HUES64 (cell line): ENCODE measurements at regions not wholly inside any gene's neighbourhood (a gene's known extent, or its start where the extent isn't known, plus 50 kb on each side); places are given as distances from the start of the nearest gene placed in this dataset.
"Not testable (repeated sequence)": the region's sequence is repeated elsewhere in the genome, so short reads cannot be mapped to it uniquely, and the experiment has no call there.

Source experiments
- H3K27ac ChIP-seq: 2 replicates; pipeline ENCODE4 v1.7.0; 2013; ENCODE audit warnings: low read depth, low read length, inconsistent platforms
- H3K27me3 ChIP-seq: 2 replicates; pipeline ENCODE4 v1.6.1; 2013; ENCODE audit warnings: mild to moderate bottlenecking, low read length; ENCODE audit not compliant: insufficient read depth
- H3K36me3 ChIP-seq: 2 replicates; pipeline ENCODE4 v1.6.1; 2013; ENCODE audit warnings: mild to moderate bottlenecking, low read length; ENCODE audit not compliant: insufficient read depth
- H3K4me1 ChIP-seq: 2 replicates; pipeline ENCODE4 v1.6.1; 2013; ENCODE audit warnings: mild to moderate bottlenecking, low read length, moderate library complexity; ENCODE audit not compliant: insufficient read depth
- H3K4me3 ChIP-seq: 2 replicates; pipeline ENCODE4 v1.5.1; 2013; ENCODE audit warnings: mild to moderate bottlenecking, low read length, moderate library complexity
- H3K9ac ChIP-seq: 2 replicates; pipeline ENCODE4 v1.6.1; 2013; ENCODE audit warnings: mild to moderate bottlenecking, low read depth, low read length
- H3K9me3 ChIP-seq: 2 replicates; pipeline ENCODE4 v1.6.1; 2013; ENCODE audit warnings: low read depth, low read length; ENCODE audit not compliant: insufficient read depth
- WGBS: fragments of 150-250, 120-280 bp; methylation state at CpG from one replicate; pipeline ENCODE4 v1.1.7; 2013; ENCODE audit warnings: missing lambda C conversion rate; 5-methylcytosine and 5-hydroxymethylcytosine counted together

DNA sequence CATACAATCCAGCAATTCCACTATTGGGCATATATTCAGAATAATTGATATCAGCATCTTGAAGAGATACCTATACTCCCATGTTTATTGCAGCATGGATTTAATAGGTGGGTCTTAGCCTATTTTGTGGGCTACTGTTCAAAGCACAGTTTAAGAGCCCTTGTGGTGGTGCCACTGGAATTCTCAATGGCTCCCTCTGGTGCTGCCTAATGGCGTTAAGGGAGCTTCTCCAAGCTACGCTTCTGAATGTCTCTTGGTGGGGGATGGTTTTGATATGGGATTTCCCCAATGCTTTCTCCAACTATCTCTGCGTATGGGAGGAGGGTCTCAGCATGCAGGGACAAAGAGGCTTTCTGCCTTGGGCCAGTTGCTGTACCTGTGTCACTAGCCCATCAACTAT is 188.3 kb downstream of the ZFY start:
- H3K9ac ChIP-seq, H3K4me3 ChIP-seq, H3K4me1 ChIP-seq, H3K27me3 ChIP-seq, H3K27ac ChIP-seq, H3K36me3 ChIP-seq, H3K9me3 ChIP-seq: not testable (repeated sequence)
- no CpG with 5 or more reads among the region's 3 CpGs for WGBS

DNA sequence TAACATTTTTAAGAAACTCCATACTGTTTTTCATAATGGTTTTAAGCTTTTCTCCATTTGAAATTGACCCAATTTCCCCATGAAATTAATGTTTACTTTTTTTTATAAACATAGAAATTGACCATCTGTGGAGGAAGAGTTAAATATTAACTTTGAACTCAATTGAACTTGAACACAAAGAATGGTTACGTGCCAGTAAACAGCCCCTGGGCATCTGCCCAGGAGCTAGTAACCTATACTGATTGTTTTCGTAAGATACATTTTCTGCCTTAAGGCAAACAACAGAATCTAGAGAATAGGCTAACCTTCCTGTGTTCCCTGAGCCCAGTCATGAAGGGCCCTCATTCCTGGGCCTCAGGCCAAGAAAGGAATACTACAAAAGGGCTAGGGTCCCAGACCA is 235.9 kb downstream of the ZFY start:
- not testable (repeated sequence) for H3K4me3 ChIP-seq, H3K27me3 ChIP-seq, H3K27ac ChIP-seq, H3K9me3 ChIP-seq, H3K4me1 ChIP-seq, H3K36me3 ChIP-seq, H3K9ac ChIP-seq
- 100% methylated on average over 1 of the region's 2 CpGs for WGBS

DNA sequence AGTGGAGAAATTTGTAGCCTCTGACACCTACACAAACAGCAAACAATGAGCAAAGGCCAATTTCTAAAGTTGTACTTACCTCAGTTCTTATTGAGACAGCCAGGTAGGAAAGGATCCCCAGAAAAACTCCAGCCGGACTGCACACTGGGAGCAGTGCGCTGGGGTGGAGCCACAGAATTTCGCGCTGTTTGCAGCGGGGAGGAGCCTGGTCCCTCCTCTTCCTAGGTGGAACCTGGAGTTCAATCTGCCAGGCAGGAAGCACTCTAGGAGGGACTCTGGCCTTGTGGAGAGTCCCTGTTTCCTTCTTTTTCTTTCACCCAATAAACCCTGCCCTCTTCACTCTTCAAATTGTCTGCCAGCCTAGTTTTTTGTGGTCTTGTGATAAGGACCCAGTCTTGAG is 259.9 kb downstream of the ZFY start:
- not testable (repeated sequence) for H3K9ac ChIP-seq, H3K36me3 ChIP-seq, H3K27me3 ChIP-seq, H3K27ac ChIP-seq, H3K4me1 ChIP-seq, H3K4me3 ChIP-seq, H3K9me3 ChIP-seq
- WGBS, result 99% methylated on average over 5 of the region's 5 CpGs

DNA sequence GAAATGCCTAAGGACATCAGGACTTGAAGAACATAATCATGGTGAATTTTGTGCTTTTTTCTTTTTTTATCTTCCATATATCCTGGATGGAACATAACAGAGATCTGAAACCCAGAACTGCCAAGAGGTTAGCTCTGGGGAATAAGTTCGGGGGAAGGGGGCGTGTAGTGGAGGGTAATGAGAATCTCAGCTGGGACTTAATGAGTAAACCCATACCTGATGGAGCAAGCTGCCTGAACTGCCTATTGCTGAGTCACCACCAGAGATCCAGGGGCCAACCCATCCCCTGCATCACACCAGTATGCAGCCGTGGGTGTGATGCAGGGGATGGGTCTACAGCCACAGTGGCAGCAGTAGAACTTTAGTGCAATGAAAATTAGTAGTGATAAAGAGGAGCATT is 267.1 kb downstream of the ZFY start:
- H3K9ac ChIP-seq, result not testable (repeated sequence)

GRCh38 chrY:3206733-3207132 is 271.6 kb downstream of the ZFY start:
- H3K4me3 ChIP-seq, H3K27ac ChIP-seq, H3K9ac ChIP-seq, H3K4me1 ChIP-seq, H3K27me3 ChIP-seq, H3K36me3 ChIP-seq, H3K9me3 ChIP-seq: not testable (repeated sequence)

More for the DNA sequence above, 267.1 kb downstream of the ZFY start:
- H3K36me3 ChIP-seq, H3K4me1 ChIP-seq, H3K4me3 ChIP-seq, H3K9me3 ChIP-seq, H3K27me3 ChIP-seq, H3K27ac ChIP-seq: not testable (repeated sequence)
- no CpG with 5 or more reads among the region's 3 CpGs for WGBS

- H3K27me3 ChIP-seq, H3K36me3 ChIP-seq, H3K9me3 ChIP-seq, H3K4me1 ChIP-seq, H3K9ac ChIP-seq, H3K4me3 ChIP-seq, H3K27ac ChIP-seq: not testable (repeated sequence)
- whole genome bisulfite sequencing, result 81% methylated on average over 1 of the region's 1 CpG
These were observed 278.0 kb downstream of the ZFY start for GRCh38 chrY:3213183-3213582.

GRCh38 chrY:3218134-3218533 is 283.0 kb downstream of the ZFY start:
- H3K4me1 ChIP-seq, H3K9ac ChIP-seq, H3K27ac ChIP-seq, H3K27me3 ChIP-seq, H3K36me3 ChIP-seq, H3K4me3 ChIP-seq, H3K9me3 ChIP-seq: not testable (repeated sequence)
- no CpG with 5 or more reads among the region's 4 CpGs for WGBS

GRCh38 chrY:3218559-3218958 is 283.4 kb downstream of the ZFY start:
- not testable (repeated sequence) for H3K9ac ChIP-seq, H3K4me3 ChIP-seq, H3K36me3 ChIP-seq, H3K4me1 ChIP-seq, H3K9me3 ChIP-seq, H3K27me3 ChIP-seq, H3K27ac ChIP-seq
- WGBS, result 93% methylated on average over 2 of the region's 6 CpGs

- 91% methylated on average over 1 of the region's 2 CpGs for WGBS
- H3K36me3 ChIP-seq, H3K27me3 ChIP-seq, H3K4me1 ChIP-seq, H3K27ac ChIP-seq, H3K9ac ChIP-seq, H3K4me3 ChIP-seq, H3K9me3 ChIP-seq: not testable (repeated sequence)
These were observed 316.0 kb upstream of the TGIF2LY start for GRCh38 chrY:3262911-3263310.

DNA sequence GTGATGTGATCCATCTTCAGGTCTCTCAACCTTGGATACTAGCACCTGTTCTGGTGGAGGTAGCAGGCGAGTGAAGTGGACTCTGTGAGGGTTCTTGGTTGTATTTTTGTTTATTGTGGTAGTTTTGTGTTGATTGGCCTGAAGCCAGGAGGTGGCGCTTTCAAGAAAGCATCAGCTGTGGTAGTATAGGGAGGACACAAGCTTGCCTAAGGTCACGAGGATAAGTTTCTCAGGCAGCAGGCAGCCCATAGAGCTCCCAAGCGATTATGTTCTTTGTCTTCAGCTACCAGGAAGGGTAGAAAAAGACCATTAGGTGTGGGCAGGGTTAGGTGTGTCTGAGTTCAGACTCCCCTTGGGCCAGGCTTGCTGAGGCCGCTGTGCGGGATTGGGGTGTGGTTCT is 290.8 kb upstream of the TGIF2LY start:
- not testable (repeated sequence) for H3K4me1 ChIP-seq, H3K9me3 ChIP-seq, H3K9ac ChIP-seq, H3K27ac ChIP-seq, H3K27me3 ChIP-seq, H3K36me3 ChIP-seq, H3K4me3 ChIP-seq
- WGBS, result 75% methylated on average over 4 of the region's 6 CpGs

GRCh38 chrY:3297235-3297634 is 281.6 kb upstream of the TGIF2LY start:
- H3K9me3 ChIP-seq, H3K4me3 ChIP-seq, H3K4me1 ChIP-seq, H3K27ac ChIP-seq, H3K27me3 ChIP-seq, H3K36me3 ChIP-seq, H3K9ac ChIP-seq: not testable (repeated sequence)
- WGBS, result 28% methylated on average over 2 of the region's 3 CpGs

DNA sequence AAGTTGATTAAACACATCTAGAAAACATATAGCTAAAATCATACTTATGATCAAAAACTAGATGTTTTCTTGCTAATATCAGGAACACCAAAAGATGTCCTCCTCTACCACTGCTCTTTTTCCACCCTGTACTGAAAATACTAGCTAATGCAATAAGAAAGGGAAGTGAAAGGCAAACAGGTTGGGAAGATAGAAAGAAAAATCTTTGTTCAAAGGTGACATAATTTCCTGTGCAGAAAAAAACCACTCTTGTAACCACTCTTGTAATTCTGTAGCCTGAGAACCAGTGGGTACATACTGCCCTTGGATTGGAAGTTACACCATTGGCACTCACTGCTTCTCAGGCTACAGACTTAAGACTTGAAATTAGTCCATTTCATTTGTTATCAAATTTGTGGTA is 258.9 kb upstream of the TGIF2LY start:
- H3K27ac ChIP-seq, H3K4me3 ChIP-seq, H3K9ac ChIP-seq, H3K27me3 ChIP-seq, H3K36me3 ChIP-seq, H3K4me1 ChIP-seq, H3K9me3 ChIP-seq: not testable (repeated sequence)

DNA sequence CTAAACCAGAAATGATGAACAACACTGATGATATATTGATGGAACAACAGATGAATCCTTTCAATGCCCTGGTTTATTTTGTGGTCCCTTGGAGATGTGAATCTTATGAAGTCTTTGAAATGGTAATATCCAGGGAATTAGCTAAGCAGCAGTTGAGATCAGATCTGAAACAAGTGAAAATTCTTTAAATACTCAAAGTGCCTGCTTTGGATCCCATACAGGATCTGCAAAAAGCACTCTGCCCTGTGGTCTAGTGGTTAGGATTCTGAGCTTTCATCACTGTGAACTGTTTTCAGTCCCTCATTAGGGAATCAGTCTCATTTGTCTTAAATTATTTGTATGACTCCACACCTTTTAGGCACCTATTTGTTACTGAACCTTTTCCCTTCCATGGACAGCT is 211.3 kb upstream of the TGIF2LY start:
- not testable (repeated sequence) for H3K36me3 ChIP-seq, H3K9ac ChIP-seq, H3K4me3 ChIP-seq, H3K27me3 ChIP-seq, H3K9me3 ChIP-seq, H3K4me1 ChIP-seq
- H3K27ac ChIP-seq, result peak overlapping the region; percentile 84; the same call in 1 of the 2 replicates
